ENCODE measurements at regions not wholly inside any gene's neighbourhood (a gene's known extent, or its start where the extent isn't known, plus 50 kb on each side); places are given as distances from the start of the nearest gene placed in this dataset.

DNA sequence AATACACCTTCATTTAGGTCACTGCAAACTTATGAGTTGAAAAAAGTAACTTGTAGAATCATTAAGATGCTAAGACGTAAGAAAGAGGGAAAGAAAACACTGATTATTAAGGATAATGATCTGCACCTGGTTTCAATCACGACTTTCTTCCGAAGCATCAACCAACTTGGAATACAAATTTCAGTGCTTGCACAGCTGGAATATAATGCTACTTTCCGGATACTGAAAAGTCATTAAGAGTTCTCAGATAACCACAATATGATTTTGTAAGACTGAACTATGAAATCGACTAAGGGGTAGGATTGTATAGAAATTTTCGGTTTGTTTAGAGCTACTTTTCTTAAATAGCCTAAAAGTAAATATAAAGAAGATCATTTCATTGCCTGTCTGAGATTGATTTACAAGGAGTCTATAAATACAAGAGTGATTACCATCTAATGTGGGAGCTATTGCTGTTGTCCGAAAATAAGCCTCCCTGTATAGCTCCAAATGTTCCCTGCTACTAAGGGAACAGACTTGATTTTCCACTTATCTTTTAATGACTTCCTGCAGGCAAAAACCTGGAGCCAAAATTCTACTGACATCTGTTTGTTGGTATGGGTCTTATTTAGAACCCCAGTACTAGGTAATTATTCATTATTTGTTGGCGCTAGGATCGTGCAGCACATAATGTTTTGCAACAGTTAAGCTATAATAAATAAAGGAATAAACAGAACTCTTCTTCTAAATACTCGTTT, 673.3 kb downstream of the KCNT2 start (continued):
- TF ChIP-seq EP300 (IDR thresholded peaks at IDR 0.05; ENCODE audit: borderline replicate concordance in 1 of 2, control insufficient read depth in 1 of 2, low read depth in 2 of 2, low read length in 2 of 2) = no peak
- TF ChIP-seq KAT2A (conservative IDR thresholded peaks at IDR 0.05; ENCODE audit: control insufficient read depth, low read depth, low read length) = no peak
- TF ChIP-seq POLR2AphosphoS2 (IDR thresholded peaks at IDR 0.05; ENCODE audit: low read depth, low read length) = no peak
- TF ChIP-seq FOS (IDR thresholded peaks at IDR 0.05; ENCODE audit: borderline replicate concordance, extremely low read depth, insufficient read length) = no peak
- no peak for TF ChIP-seq PAX5 (IDR thresholded peaks at IDR 0.05; ENCODE audit: borderline replicate concordance, low read depth, low read length)

DNA sequence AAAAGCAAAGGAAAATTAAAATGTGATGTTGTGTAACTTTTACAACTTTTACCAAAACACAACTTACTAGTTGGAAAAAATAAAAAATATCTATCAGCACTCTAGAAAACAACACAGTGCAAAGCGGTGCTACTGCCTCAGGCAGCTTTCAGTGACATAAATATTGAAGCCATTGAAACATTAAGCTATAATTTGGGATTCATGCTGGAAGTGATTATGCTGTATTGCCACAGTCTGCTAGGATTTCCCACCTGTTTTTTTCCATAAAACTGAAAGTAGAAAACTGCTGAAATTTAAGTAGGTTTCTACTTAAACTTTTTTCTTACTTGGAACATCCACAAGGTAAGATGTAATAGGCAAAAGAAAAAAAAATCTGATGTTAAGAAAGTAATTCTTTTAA, 674.4 kb downstream of the KCNT2 start:
- Histone ChIP-seq H3K27me3 (replicated peaks in 1 of 2; ENCODE audit: control insufficient read depth in 2 of 2, insufficient read depth in 2 of 2, low read length in 1 of 2) (no peaks in the 10 kb centered on the region), H4K20me1 (ENCODE audit: control insufficient read depth, insufficient read depth) (no peaks in the 10 kb centered on the region), H3K9me3 (replicated peaks; ENCODE audit: control insufficient read depth, insufficient read depth, low read length) (no peaks in the 10 kb centered on the region), H2AFZ (ENCODE audit: control insufficient read depth, low read depth, low read length) (no peak overlapping the region), H3K9ac (ENCODE audit: control insufficient read depth, insufficient read depth, low read length) (no peak overlapping the region), H3K79me2 (ENCODE audit: control insufficient read depth, insufficient read depth, low read length) (no peaks in the 10 kb centered on the region), H3K4me2 (ENCODE audit: control insufficient read depth, insufficient read depth) (no peak overlapping the region), H3K4me1 (ENCODE audit: control insufficient read depth, insufficient read depth, low read length) (no peaks in the 10 kb centered on the region), H3K36me3 (ENCODE audit: control insufficient read depth in 2 of 2, insufficient read depth in 2 of 2, low read length in 1 of 2) (no peaks in the 10 kb centered on the region), H3K27ac (ENCODE audit: control insufficient read depth, insufficient read depth) (no peak overlapping the region), H3K4me3 (no peak overlapping the region)
- in situ Hi-C loops (cut with MboI) = no loop called here
- RAD21 ChIA-PET (ENCODE audit: unreplicated experiment) = no interaction called here
- CTCF ChIA-PET = interaction anchor here (1.3 kb wide), 1 partner anchor 48 kb away, joined by 3 read pairs; no protein-coding TSS in a partner anchor
- no peak for ATAC-seq
- no peak for FAIRE-seq
- intact Hi-C loops (cut with micrococcal nuclease; ENCODE audit: unreplicated experiment) = no loop called here
- no TSS peak for BruUV-seq (replicated peaks)
- POLR2A ChIA-PET = no interaction called here
- WGBS (ENCODE audit: insufficient coverage, insufficient replicate concordance, low lambda C conversion rate, missing lambda C conversion rate) = 0% methylated on average over 1 of the region's 1 CpG
- SMC1A ChIA-PET (ENCODE audit: uncharacterized antibody, unreplicated experiment) = no interaction called here
- no peak for DNase-seq (ENCODE audit: low read depth, low spot score)
- TF ChIP-seq PRDM15 (CRISPR knock-in tag; IDR thresholded peaks at IDR 0.05) (no peak), RUNX3 (IDR thresholded peaks at IDR 0.05; ENCODE audit: low read length) (no peak), SREBF1 (IDR thresholded peaks at IDR 0.05; ENCODE audit: low read length) (no peak)
- TF ChIP-seq, protein P1, sequence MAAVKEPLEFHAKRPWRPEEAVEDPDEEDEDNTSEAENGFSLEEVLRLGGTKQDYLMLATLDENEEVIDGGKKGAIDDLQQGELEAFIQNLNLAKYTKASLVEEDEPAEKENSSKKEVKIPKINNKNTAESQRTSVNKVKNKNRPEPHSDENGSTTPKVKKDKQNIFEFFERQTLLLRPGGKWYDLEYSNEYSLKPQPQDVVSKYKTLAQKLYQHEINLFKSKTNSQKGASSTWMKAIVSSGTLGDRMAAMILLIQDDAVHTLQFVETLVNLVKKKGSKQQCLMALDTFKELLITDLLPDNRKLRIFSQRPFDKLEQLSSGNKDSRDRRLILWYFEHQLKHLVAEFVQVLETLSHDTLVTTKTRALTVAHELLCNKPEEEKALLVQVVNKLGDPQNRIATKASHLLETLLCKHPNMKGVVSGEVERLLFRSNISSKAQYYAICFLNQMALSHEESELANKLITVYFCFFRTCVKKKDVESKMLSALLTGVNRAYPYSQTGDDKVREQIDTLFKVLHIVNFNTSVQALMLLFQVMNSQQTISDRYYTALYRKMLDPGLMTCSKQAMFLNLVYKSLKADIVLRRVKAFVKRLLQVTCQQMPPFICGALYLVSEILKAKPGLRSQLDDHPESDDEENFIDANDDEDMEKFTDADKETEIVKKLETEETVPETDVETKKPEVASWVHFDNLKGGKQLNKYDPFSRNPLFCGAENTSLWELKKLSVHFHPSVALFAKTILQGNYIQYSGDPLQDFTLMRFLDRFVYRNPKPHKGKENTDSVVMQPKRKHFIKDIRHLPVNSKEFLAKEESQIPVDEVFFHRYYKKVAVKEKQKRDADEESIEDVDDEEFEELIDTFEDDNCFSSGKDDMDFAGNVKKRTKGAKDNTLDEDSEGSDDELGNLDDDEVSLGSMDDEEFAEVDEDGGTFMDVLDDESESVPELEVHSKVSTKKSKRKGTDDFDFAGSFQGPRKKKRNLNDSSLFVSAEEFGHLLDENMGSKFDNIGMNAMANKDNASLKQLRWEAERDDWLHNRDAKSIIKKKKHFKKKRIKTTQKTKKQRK (IDR thresholded peaks at IDR 0.05; ENCODE audit: low read depth, low read length) = no peak
- TF ChIP-seq, protein P2, sequence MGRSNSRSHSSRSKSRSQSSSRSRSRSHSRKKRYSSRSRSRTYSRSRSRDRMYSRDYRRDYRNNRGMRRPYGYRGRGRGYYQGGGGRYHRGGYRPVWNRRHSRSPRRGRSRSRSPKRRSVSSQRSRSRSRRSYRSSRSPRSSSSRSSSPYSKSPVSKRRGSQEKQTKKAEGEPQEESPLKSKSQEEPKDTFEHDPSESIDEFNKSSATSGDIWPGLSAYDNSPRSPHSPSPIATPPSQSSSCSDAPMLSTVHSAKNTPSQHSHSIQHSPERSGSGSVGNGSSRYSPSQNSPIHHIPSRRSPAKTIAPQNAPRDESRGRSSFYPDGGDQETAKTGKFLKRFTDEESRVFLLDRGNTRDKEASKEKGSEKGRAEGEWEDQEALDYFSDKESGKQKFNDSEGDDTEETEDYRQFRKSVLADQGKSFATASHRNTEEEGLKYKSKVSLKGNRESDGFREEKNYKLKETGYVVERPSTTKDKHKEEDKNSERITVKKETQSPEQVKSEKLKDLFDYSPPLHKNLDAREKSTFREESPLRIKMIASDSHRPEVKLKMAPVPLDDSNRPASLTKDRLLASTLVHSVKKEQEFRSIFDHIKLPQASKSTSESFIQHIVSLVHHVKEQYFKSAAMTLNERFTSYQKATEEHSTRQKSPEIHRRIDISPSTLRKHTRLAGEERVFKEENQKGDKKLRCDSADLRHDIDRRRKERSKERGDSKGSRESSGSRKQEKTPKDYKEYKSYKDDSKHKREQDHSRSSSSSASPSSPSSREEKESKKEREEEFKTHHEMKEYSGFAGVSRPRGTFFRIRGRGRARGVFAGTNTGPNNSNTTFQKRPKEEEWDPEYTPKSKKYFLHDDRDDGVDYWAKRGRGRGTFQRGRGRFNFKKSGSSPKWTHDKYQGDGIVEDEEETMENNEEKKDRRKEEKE (IDR thresholded peaks at IDR 0.05) = no peak
